WTC11 (cell line): ENCODE measurements at regions not wholly inside any gene's neighbourhood (a gene's known extent, or its start where the extent isn't known, plus 50 kb on each side); places are given as distances from the start of the nearest gene placed in this dataset.

ENCODE experiments used
- ATAC-seq: fragments of 200-7000 bp; cut with Tn5 transposase; 2 replicates; pipeline ENCODE4 v1.10.0; 2021; ENCODE audit warnings: mild to moderate bottlenecking, moderate library complexity
- CTCF ChIA-PET: fragments of 300-600 bp; sonication (Branson Sonifier 250); formaldehyde crosslinking; loops from one replicate; lab custom pipeline; 2021; ENCODE audit warnings: antibody characterized with exemption; lab: Charles Lee
- POLR2A ChIA-PET: fragments of 350-600 bp; sonication (Branson Sonifier 250); formaldehyde crosslinking; loops from one replicate; lab custom pipeline; 2021; ENCODE audit warnings: antibody characterized with exemption; lab: Charles Lee
- DNase-seq: peaks from one replicate; pipeline ENCODE4 v3.0.0; 2021; ENCODE audit warnings: low spot score
- H3K27ac Mint-ChIP-seq: 2 replicates; pipeline ENCODE4 v1.8.0; 2021; ENCODE audit warnings: mixed read lengths
- H3K27me3 Mint-ChIP-seq: 2 replicates; pipeline ENCODE4 v1.8.0; 2021; ENCODE audit warnings: low read depth, mild to moderate bottlenecking, moderate library complexity, mixed read lengths
- H3K36me3 Mint-ChIP-seq: 2 replicates; pipeline ENCODE4 v1.8.0; 2021; ENCODE audit warnings: mixed read lengths
- H3K4me1 Mint-ChIP-seq: 2 replicates; pipeline ENCODE4 v1.8.0; 2022; ENCODE audit warnings: mixed read lengths
- H3K4me3 Mint-ChIP-seq: 2 replicates; pipeline ENCODE4 v1.8.0; 2021; ENCODE audit warnings: mild to moderate bottlenecking, moderate library complexity, mixed read lengths
- H3K9me3 Mint-ChIP-seq: 2 replicates; pipeline ENCODE4 v1.8.0; 2021; ENCODE audit warnings: mixed read lengths
- CBFB ChIP-seq: sonication (generic); formaldehyde crosslinking; IDR thresholded peaks from 2 replicates; pipeline ENCODE4 v1.8.1; 2022; ENCODE audit warnings: mild to moderate bottlenecking, low read depth, missing genetic modification reagents
- CDX4 ChIP-seq: fragments of 250-450 bp; sonication (Bioruptor Pico); IDR thresholded peaks from 2 replicates; pipeline ENCODE4 v1.9.0; 2021; ENCODE audit warnings: moderate library complexity, mild to moderate bottlenecking, inconsistent platforms, borderline replicate concordance
- E2F4 ChIP-seq: sonication (generic); formaldehyde crosslinking; IDR thresholded peaks from 2 replicates; pipeline ENCODE4 v1.8.1; 2022; ENCODE audit warnings: low read depth, mild to moderate bottlenecking, moderate library complexity, missing genetic modification reagents, borderline replicate concordance
- E2F5 ChIP-seq: sonication (generic); formaldehyde crosslinking; IDR thresholded peaks from 2 replicates; pipeline ENCODE4 v1.8.1; 2022; ENCODE audit warnings: mild to moderate bottlenecking, moderate library complexity, missing genetic modification reagents
- ELF4 ChIP-seq: sonication (generic); formaldehyde crosslinking; IDR thresholded peaks from 2 replicates; pipeline ENCODE4 v1.8.1; 2022; ENCODE audit warnings: low read depth, mild to moderate bottlenecking, moderate library complexity, missing genetic modification reagents
- ESRRA ChIP-seq: sonication (generic); formaldehyde crosslinking; IDR thresholded peaks from 2 replicates; pipeline ENCODE4 v1.8.1; 2022; ENCODE audit warnings: mild to moderate bottlenecking, missing genetic modification reagents, borderline replicate concordance
- FOXK1 ChIP-seq: sonication (generic); formaldehyde crosslinking; IDR thresholded peaks from 2 replicates; pipeline ENCODE4 v1.8.0; 2022; ENCODE audit warnings: mild to moderate bottlenecking, moderate library complexity, missing genetic modification reagents
- FOXP4 ChIP-seq: sonication (generic); formaldehyde crosslinking; IDR thresholded peaks from 2 replicates; pipeline ENCODE4 v1.8.0; 2022; ENCODE audit warnings: mild to moderate bottlenecking, missing genetic modification reagents
- GABPB1 ChIP-seq: sonication (generic); formaldehyde crosslinking; IDR thresholded peaks from 2 replicates; pipeline ENCODE4 v1.8.1; 2023; ENCODE audit warnings: mild to moderate bottlenecking, missing genetic modification reagents
- JAZF1 ChIP-seq: fragments of 250-450 bp; sonication (Bioruptor Pico); IDR thresholded peaks from 2 replicates; pipeline ENCODE4 v1.9.0; 2021; ENCODE audit warnings: moderate library complexity, mild to moderate bottlenecking, inconsistent platforms
- JUN ChIP-seq: sonication (generic); formaldehyde crosslinking; IDR thresholded peaks from 2 replicates; pipeline ENCODE4 v1.8.0; 2023; ENCODE audit warnings: mild to moderate bottlenecking, missing genetic modification reagents
- MXD4 ChIP-seq: fragments of 250-450 bp; sonication (Bioruptor Pico); IDR thresholded peaks from 2 replicates; pipeline ENCODE4 v1.8.0; 2021; ENCODE audit warnings: mild to moderate bottlenecking, moderate library complexity, borderline replicate concordance
- NFATC4 ChIP-seq: fragments of 250-450 bp; sonication (Bioruptor Pico); IDR thresholded peaks from 2 replicates; pipeline ENCODE4 v1.9.0; 2021; ENCODE audit warnings: mild to moderate bottlenecking
- NR1H2 ChIP-seq: sonication (generic); formaldehyde crosslinking; IDR thresholded peaks from 2 replicates; pipeline ENCODE4 v1.9.0; 2021; ENCODE audit warnings: mild to moderate bottlenecking, moderate library complexity, missing genetic modification reagents
- NR3C1 ChIP-seq: sonication (generic); formaldehyde crosslinking; conservative IDR thresholded peaks from 2 replicates; pipeline ENCODE4 v1.8.1; 2023; ENCODE audit warnings: low read depth, mild to moderate bottlenecking, missing genetic modification reagents
- PREB ChIP-seq: sonication (generic); formaldehyde crosslinking; IDR thresholded peaks from 2 replicates; pipeline ENCODE4 v1.8.1; 2022; ENCODE audit warnings: mild to moderate bottlenecking, missing genetic modification reagents, moderate library complexity, borderline replicate concordance
- RELA ChIP-seq: sonication (generic); formaldehyde crosslinking; IDR thresholded peaks from 2 replicates; pipeline ENCODE4 v1.8.1; 2022; ENCODE audit warnings: missing genetic modification reagents, mild to moderate bottlenecking, borderline replicate concordance
- SOX15 ChIP-seq: fragments of 250-450 bp; sonication (Bioruptor Pico); IDR thresholded peaks from 2 replicates; pipeline ENCODE4 v1.9.0; 2021; ENCODE audit warnings: mild to moderate bottlenecking
- TEAD1 ChIP-seq: sonication (generic); formaldehyde crosslinking; IDR thresholded peaks from 2 replicates; pipeline ENCODE4 v1.8.0; 2022; ENCODE audit warnings: mild to moderate bottlenecking, missing genetic modification reagents
- USF1 ChIP-seq: sonication (generic); formaldehyde crosslinking; IDR thresholded peaks from 2 replicates; pipeline ENCODE4 v1.8.0; 2022; ENCODE audit warnings: mild to moderate bottlenecking, missing genetic modification reagents
- ZBTB21 ChIP-seq: sonication (generic); formaldehyde crosslinking; IDR thresholded peaks from 2 replicates; pipeline ENCODE4 v1.8.1; 2023; ENCODE audit warnings: mild to moderate bottlenecking, missing genetic modification reagents, borderline replicate concordance
- ZNF138 ChIP-seq: sonication (generic); formaldehyde crosslinking; conservative IDR thresholded peaks from 2 replicates; pipeline ENCODE4 v1.8.1; 2022; ENCODE audit warnings: mild to moderate bottlenecking, moderate library complexity, missing genetic modification reagents
- ZNF423 ChIP-seq: fragments of 250-450 bp; sonication (Bioruptor Pico); IDR thresholded peaks from 2 replicates; pipeline ENCODE4 v2.1.2; 2022; ENCODE audit warnings: mild to moderate bottlenecking, moderate library complexity
- ZNF425 ChIP-seq: fragments of 250-450 bp; sonication (Bioruptor Pico); conservative IDR thresholded peaks from 2 replicates; pipeline ENCODE4 v1.9.0; 2021; ENCODE audit warnings: mild to moderate bottlenecking

GRCh38 chr12:130011611-130012385, 108.0 kb upstream of the TMEM132D start:
- Mint-ChIP-seq H3K27ac (no peak overlapping the region), H3K9me3 (peaks cover 31% of the 10 kb centered on the region), H3K36me3 (peaks cover 33% of the 10 kb centered on the region), H3K4me1 (peaks cover 6% of the 10 kb centered on the region), H3K4me3 (no peak overlapping the region), H3K27me3 (peaks cover 9% of the 10 kb centered on the region)
- TF ChIP-seq PREB (CRISPR knock-in tag) (no peak), SOX15 (CRISPR knock-in tag) (no peak), ELF4 (CRISPR knock-in tag) (no peak), E2F5 (CRISPR knock-in tag) (no peak), MXD4 (CRISPR knock-in tag) (no peak), NR3C1 (CRISPR knock-in tag) (no peak), CBFB (CRISPR knock-in tag) (no peak), FOXP4 (CRISPR knock-in tag) (no peak), JAZF1 (CRISPR knock-in tag) (no peak), USF1 (CRISPR knock-in tag) (no peak), FOXK1 (no peak), TEAD1 (CRISPR knock-in tag) (no peak), JUN (CRISPR knock-in tag) (no peak), RELA (CRISPR knock-in tag) (no peak), ESRRA (CRISPR knock-in tag) (no peak), ZBTB21 (CRISPR knock-in tag) (no peak), CDX4 (CRISPR knock-in tag) (no peak), ZNF138 (CRISPR knock-in tag) (no peak), ZNF423 (no peak)
- ATAC-seq (no peak), DNase-seq (no peak)
- POLR2A ChIA-PET = no interaction called here
- CTCF ChIA-PET = no interaction called here

GRCh38 chr12:130013771-130014484, 110.1 kb upstream of the TMEM132D start:
- Mint-ChIP-seq H3K27me3 (peaks cover 9% of the 10 kb centered on the region), H3K27ac (no peak overlapping the region), H3K4me1 (peaks cover 6% of the 10 kb centered on the region), H3K36me3 (peaks cover 37% of the 10 kb centered on the region), H3K4me3 (no peak overlapping the region), H3K9me3 (peaks cover 33% of the 10 kb centered on the region)
- POLR2A ChIA-PET = interaction anchor here (0.6 to 1.2 kb wide), 2 partner anchors 16 to 1056 kb away, joined by 3 read pairs; no protein-coding TSS in a partner anchor
- DNase-seq = peak; percentile 68
- ATAC-seq = peak; percentile 89
- CTCF ChIA-PET = interaction anchor here (0.8 to 3.1 kb wide), 28 partner anchors 10 to 826 kb away, joined by 3 to 32 read pairs (median 4); partner anchors contain the start of gene TMEM132D
- TF ChIP-seq E2F4 = no peak
- TF ChIP-seq ZNF425 = no peak
- no peak for TF ChIP-seq GABPB1 (CRISPR knock-in tag)
- no peak for TF ChIP-seq NFATC4 (CRISPR knock-in tag)
- no peak for TF ChIP-seq NR1H2 (CRISPR knock-in tag)
